Fibroblast of the aortic adventitia (primary cell): ENCODE measurements at regions not wholly inside any gene's neighbourhood (a gene's known extent, or its start where the extent isn't known, plus 50 kb on each side); places are given as distances from the start of the nearest gene placed in this dataset.

Experiments
- DNase-seq: peaks from one replicate; pipeline ENCODE4 v3.0.0-alpha.2; 2010; ENCODE audit warnings: low read depth
- H3K4me3 ChIP-seq: 2 replicates; pipeline ENCODE4 v1.5.1; 2011; ENCODE audit warnings: low read depth, mild to moderate bottlenecking, control low read depth, low read length, moderate library complexity
- TF ChIP-seq, protein P1 (sequence below): IDR thresholded peaks from 2 replicates; pipeline ENCODE4 v1.5.1; 2011; ENCODE audit warnings: mild to moderate bottlenecking, low read length, control low read depth, inconsistent platforms; ENCODE audit not compliant: insufficient read depth

DNA sequence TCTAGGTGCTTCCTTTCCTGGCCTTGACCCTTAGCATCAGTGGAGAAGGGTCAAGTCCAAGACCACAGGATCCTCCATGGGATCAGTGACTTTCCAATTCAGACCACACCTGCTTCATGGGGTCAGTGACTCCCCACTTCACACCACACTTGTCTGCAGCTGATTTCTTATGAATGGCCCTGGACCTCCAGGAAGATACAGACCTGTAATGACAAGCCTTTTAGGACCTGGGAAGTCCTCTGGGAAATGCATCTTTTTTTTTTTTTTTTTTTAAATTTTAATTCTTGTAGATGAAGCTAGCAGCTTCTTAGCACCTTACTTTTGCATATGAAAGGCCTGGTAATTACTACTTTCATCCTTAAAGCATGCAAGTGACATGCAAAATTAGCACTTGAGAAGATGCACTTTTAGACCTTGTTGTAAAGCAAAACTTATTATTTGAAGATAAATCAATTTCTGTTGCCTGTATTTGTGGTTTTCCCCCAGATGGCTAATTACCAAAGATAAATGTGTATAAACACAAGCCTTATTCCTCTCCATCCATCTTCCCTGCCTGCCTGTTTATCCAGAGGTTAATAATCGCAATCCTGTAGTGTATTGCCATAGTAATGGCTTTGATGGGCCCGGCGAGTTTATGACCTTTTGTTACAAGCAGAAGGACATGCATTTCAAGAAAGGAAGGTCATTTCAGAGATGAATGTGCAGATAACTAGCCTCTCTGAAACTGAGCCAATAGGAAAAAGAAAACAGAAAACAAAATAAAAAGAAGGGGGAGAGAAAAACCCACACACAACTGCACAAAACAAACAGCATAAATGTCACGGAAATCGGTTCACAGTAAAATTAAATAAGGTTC lies 1018.7 kb downstream of the TYW1 start:
- TF ChIP-seq, protein P1, sequence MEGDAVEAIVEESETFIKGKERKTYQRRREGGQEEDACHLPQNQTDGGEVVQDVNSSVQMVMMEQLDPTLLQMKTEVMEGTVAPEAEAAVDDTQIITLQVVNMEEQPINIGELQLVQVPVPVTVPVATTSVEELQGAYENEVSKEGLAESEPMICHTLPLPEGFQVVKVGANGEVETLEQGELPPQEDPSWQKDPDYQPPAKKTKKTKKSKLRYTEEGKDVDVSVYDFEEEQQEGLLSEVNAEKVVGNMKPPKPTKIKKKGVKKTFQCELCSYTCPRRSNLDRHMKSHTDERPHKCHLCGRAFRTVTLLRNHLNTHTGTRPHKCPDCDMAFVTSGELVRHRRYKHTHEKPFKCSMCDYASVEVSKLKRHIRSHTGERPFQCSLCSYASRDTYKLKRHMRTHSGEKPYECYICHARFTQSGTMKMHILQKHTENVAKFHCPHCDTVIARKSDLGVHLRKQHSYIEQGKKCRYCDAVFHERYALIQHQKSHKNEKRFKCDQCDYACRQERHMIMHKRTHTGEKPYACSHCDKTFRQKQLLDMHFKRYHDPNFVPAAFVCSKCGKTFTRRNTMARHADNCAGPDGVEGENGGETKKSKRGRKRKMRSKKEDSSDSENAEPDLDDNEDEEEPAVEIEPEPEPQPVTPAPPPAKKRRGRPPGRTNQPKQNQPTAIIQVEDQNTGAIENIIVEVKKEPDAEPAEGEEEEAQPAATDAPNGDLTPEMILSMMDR: no peak

DNA sequence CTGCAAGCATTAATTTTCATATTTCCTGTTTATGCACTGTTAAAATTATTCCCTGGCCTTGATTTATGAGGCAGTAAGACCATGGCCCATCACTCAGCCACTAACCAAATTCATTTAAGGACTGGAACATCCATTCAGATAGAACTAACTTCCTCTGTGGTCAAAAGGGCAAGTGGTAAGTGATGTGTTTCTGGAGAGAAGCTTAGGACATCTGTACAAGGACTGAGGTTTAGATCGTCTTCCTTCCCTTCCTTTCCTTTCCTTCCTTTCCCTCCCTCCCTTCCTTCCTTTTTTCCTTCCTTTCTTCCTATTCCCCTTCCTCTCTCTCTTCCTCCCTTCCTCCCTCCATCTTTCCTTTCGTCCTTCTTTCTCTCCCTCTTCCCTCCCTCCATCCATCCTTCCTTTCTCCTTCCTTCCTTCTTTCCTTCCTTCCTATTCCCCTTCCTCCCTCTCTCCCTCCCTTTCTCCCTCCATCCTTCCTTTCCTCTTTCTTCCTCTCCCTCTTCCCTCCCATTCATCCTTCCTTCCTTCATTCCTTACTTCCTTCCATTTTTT lies 1019.4 kb downstream of the TYW1 start:
- TF ChIP-seq, protein P1: no peak
- no peak overlapping the region for H3K4me3 ChIP-seq
- DNase-seq: no peak

More for the DNA sequence above, 1018.7 kb downstream of the TYW1 start:
- no peak overlapping the region for H3K4me3 ChIP-seq
- DNase-seq: no peak

DNA sequence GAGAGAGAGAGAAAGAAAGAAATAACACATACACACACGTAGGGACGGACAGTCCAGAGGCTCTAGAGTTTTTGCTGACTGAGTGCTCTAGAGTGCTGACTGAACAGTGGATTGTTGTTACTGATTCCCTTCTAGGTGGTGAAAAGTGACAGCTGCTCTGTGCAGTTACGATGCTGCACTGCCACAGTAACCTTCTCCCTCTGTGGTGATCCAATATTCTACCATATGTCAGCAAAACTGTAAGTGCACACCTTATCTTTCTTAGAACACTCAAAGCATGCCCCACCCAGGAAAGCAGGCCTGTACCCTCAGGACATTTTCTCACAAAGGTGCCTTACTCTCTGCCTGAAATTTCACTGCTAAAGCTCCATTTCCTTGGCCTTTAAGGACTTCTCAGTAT lies 1023.5 kb downstream of the TYW1 start:
- DNase-seq: no peak
- TF ChIP-seq, protein P1: no peak
- no peak overlapping the region for H3K4me3 ChIP-seq

DNA sequence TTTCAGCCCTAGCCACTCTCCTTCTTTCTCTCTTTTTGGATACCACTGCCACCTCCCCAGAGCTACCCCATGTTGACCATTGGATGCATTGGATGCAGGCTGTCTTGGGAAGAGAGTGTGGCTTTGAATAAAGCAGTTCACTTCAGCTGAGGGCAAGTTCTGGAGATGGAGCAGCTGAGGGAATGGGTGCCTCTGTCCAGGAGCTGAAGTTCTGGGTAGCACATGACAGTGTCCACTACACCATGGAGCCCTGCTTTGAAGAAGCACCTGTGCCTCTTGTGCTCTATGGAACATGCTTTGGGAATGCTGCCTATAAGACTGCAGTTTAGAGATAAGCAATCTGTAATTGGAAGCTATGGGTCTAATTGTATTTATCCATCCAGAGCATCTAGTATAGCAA lies 1028.7 kb downstream of the TYW1 start:
- TF ChIP-seq, protein P1: no peak
- no peak for DNase-seq
- H3K4me3 ChIP-seq: no peak overlapping the region

DNA sequence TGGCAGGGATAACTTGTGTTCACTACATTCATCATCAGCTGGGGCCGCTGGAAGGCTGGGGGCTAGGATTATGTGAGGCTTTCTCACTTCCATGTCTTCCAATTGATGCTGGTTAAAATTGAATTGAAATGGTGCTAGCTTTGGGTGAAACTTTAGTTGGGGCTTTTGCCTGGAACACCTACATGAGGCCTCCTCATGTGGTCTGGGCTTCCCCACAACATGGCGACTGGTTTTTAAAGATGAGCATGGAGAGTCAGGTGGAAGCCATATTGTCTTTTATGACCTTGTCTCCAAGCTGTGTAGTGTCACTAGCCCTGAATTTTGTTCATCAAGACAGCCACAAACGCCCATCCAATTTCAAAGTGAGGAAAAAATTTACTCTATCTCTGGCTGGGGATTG lies 1033.9 kb downstream of the TYW1 start:
- no peak for DNase-seq
- TF ChIP-seq, protein P1: no peak
- H3K4me3 ChIP-seq: no peak overlapping the region

DNA sequence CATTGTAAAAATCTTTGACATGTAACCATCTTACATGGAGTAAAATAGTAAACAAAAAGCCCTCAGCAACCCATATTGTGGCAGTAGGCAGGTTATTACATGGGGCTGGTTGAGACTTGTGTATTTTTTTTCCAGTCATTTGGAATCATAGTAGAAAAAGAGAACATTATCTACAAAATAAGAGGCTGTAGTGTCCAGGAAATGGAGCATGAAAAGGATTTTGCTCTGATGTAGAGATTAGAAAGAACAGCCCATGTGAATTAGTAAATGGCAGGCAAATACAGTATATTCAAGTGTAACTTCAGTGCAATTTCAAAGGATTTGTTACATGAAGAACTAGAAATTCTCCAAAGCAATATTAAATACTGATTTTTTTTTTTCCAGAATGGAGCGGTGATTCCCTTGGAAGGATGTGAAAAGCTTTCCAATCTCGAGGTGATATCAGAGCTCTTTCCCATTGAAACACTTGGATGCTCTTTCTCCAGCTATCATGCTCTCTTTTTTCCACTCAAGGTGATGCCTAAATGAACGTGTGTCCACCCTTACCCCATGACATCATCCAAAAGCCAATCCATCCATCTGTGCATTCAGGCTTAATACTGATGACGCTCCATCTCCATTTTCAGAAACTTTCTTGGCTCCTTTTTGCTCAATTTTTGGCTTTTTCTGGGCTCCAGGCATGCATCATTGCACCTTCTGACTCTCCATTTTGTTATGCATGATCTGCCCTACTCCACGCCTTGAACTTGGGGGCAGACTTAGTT lies 1034.7 kb downstream of the TYW1 start:
- TF ChIP-seq, protein P1: no peak
- H3K4me3 ChIP-seq: no peak overlapping the region
- no peak for DNase-seq
